HCEC 1CT (cell line): ENCODE measurements at regions not wholly inside any gene's neighbourhood (a gene's known extent, or its start where the extent isn't known, plus 50 kb on each side); places are given as distances from the start of the nearest gene placed in this dataset.
"Not testable (repeated sequence)": the region's sequence is repeated elsewhere in the genome, so short reads cannot be mapped to it uniquely, and the experiment has no call there.

ENCODE experiments used
- DNase-seq: peaks from one replicate; pipeline ENCODE4 v3.0.0-alpha.2; 2017

DNA sequence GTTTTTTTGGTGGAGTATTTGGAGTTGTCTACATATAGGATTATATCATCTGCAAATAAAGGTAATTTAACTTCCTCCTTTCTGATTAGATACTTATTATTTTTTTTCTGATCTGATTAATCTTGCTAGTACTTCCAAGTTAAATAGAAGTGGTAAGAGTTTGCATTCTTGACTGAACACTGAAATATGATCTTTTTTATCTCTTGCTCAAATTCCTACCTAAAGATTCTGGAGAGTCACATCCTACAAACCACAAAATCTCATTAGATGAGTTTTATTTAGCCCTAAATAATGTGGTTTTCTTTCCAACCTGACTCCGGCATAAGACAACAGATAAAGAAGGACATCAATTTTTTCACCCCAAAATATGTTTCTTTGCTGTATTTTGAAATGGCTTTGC, 977.9 kb upstream of the GBE1 start:
- DNase-seq: no peak

DNA sequence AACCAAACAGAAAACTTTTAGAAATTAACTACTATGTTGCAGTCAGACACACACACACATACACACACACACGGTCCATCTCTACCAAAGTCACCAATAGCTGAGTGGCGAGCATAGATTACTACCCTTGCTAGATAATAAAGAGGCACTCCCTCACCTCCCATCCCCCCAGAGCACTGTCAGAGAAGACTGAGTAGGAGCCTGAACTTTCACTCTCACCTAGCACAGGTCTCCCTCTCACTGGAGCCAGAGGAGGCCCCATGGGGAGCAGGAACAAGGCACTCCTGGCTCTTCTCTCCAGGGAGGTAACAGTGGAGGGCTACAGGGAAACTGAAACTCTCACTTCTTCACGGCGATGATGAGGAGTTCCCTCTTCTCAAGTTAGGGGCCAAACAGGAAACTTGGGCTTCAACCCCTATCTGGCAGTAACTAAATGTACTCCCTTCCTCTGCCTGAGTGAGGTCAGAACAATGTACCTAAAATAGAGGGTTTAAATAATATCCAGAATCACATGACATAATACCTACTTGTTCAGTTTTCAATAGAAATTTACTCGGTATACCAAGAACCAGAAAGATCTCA, 975.3 kb upstream of the GBE1 start:
- DNase-seq: no peak

DNA sequence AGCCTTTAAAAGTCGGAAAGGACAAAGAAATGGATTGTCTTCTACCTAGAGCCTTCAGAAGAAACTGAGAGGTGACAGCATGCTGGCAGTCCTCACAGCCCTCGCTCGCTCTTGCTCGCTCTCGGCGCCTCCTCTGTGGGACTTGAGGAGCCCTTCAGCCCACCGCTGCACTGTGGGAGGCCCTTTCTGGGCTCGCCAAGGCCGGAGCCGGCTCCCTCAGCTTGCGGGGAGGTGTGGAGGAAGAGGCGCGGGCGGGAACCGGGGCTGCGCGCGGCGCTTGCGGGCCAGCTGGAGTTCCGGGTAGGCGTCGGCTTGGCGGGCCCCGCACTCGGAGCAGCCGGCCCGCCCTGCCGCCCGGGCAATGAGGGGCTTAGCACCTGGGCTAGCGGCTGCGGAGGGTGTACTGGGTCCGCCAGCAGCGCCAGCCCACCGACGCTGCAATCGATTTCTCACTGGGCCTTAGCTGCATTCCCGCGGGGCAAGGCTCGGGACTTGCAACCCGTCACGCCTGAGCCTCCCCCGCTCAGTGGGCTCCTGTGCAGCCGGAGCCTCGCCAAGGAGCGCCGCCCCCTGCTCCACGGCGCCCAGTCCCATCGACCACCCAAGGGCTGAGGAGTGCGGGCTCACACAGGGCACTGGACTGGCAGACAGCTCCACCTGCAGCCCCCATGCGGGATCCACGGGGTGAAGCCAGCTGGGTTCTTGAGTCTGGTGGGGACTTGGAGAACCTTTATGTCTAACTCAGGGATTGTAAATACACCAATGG, 953.8 kb upstream of the GBE1 start:
- no peak for DNase-seq

DNA sequence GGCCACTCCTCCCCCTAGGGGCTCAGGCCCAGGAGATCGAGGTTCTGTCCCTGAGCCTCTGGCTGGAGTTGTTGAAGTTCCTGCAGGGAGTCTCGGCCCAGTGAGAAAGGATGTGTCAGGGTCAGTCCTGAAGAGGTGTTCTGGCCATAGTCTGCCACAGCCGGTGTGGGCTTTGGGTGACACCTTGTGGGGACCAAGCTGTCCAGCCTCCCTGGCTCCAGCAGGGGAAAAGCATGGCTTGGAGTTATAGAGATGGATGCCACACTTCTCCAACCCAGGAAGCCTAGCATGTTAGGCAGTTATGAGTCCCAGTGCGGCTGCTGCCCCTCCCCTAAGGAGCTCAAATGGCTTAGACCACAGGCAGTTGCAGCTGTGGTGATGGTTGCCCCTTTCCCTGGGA, 945.6 kb upstream of the GBE1 start:
- DNase-seq: no peak

DNA sequence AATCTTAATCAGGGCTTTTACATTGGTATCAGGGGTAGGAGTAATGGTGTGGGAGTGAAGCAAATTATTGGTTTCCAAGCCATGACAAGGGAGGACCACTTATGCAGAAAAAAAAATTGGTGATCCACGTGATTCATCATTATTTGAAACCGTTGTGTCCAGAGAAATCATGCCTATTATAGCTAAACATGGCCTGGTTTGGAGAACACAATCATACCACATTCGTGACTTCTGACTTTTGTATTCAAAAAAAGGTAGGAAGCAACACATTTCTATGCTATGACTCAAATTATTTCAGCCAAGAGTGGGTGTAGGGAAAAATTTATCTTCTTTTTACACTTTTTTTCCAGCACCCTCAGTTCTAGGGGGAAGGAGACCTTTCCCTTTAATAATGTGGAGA, 924.3 kb upstream of the GBE1 start:
- DNase-seq: no peak

DNA sequence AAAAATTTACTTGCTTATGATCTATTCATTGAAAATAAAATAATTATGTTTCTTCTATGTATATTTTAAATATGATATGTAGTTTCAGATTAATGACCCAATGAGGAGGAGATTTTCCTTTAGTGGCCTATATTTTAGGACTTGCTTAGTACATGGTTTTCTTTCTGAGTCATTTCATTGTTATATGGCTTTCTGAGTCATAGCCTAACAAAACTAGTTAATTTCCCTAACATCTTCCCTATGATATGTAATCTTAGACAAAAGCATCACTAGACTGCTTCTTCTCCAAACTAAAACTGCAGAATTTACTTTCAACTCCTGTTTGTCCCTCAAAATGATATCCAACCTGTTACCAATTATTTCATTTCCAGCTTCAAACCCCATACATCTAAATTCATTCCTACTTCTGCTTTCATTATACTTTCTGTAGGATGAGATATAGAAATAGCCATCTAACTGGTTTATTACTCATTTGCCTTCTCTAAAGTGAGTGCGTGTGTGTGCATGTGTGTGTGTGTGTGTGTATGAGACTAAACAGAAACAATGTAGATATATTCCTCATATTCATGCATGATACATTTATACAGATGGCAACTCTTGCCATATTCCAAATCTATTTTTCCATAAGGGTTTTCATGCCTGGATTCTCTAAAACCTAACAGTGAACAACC, 915.0 kb upstream of the GBE1 start:
- no peak for DNase-seq

DNA sequence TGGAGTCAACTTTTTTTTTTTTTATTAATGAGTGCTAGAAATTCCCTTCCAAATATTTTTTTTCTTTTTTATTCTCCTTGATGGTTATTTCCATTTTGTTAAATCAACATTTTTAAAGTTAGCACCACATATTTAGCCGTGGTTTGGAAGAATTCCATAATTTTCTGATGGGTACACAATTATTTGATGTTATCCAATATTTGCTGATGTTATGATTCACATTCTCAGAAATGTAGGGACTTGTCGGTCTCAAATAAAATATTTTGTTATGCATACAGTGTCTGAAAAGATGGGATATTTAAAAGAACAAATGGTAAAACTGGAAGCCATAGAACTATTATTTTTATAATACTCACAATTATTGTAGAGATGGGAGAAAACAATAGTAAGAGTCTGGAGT, 911.5 kb upstream of the GBE1 start:
- no peak for DNase-seq

DNA sequence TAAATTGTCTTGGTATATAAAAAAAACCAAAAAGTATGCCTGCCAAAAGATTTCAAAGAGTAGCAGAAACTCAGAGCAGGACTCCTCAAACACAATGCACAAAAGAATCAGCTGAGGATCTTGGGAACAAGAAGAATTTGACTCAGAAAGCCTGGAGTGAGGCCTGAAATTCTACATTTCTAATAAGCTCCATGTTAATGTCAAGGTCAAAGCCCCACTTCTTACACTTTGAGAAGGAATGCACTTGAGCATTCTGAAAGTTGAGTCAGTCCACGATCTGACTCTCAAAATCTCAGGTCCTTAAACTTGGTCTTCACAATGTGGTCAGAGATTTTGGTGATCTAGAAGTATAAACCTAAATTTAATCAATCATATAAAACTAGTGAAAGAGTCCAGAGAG, 910.0 kb upstream of the GBE1 start:
- DNase-seq: no peak

DNA sequence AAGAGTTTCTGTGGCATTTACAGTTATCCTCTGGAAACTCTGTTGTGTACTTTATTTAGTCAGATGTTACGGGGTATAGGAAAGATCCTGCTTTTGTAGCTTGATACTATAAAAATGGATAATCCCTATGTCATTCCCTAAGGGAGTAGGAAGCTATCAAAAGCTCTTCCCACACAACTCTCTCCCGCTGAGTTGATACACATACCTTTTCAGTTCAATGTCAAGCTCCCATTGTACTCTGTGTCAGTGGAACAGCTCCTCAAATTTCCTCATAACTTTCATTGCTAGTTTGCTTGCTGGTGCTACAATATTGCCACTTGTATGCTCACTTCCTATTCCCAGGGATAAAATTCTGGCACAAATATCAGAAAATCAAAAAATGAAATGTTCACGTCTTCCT, 893.3 kb upstream of the GBE1 start:
- DNase-seq: no peak

DNA sequence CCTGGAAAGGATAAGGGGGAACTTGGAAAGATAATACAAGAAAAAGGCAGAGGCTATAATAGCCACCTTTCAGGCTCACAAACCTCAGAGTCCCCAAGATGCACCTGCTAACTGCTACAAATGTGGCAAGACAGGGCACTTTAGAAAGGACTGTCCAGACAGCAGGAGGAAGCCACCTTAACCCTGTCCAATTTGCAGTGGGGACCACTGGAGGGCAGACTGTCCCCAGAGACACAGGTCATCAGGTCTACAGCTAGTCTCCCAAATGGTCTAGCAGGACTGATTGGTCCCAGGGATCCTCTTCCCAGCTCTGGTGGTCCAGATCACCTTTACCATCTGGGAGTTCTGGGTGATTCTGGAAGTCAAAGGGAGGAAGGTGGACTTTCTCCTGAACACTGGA, 882.5 kb upstream of the GBE1 start:
- no peak for DNase-seq

DNA sequence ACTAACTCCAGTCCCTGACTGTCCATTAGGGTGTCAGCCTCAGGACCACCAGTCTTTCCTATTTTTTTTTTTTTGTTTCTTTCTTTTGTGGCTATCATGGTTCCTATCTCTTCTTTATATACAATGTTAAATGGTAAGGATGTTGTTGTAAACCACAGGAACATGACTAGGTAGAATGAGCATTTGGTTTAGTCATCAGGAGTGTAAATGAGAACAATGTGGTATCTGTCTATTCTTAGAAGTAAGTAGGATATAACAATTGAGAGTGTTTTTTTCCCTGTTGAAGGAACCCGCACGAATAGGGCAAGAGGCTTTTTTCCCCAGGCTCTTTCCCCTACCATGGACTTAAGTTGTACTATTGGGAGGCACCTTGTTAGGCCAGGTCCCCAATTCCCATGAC, 880.3 kb upstream of the GBE1 start:
- no peak for DNase-seq

DNA sequence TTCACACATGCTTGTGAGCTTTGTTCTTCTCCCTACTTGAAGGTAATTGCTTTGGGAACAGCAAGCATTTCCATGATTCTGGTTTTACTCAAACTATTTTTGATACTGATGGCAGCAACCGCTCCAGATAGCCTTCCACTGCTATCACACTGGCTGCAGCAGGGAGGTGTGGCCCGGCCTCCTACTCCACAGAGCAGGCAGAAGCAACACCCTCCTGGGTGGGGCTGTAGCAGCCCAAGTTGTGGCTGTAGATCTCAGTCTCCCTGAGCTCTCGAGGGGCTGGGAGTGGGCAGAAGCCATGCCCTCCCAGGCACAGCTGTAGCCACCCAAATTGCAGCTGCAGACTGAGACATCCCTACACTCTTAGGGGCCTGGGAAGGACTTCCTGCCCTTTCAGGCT, 878.8 kb upstream of the GBE1 start:
- no peak for DNase-seq

DNA sequence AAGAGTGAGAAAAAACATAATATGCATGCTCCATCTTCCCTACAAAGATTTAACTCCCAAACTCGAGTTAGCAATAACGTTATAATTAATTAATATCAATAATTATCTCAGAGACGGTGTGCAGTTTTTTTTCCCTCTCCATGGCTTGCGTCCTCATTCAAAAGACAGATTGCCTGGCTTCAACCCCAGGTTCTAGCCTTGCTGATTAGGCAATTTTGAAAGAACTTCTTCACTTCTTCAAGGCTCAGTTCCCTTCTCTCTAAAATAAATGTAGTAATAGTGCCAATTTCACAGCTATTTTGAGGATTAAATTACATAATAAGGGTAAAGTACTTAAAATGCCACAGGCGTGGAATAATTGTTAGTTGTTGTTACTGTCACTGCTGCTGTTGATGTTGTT, 876.1 kb upstream of the GBE1 start:
- DNase-seq: no peak

DNA sequence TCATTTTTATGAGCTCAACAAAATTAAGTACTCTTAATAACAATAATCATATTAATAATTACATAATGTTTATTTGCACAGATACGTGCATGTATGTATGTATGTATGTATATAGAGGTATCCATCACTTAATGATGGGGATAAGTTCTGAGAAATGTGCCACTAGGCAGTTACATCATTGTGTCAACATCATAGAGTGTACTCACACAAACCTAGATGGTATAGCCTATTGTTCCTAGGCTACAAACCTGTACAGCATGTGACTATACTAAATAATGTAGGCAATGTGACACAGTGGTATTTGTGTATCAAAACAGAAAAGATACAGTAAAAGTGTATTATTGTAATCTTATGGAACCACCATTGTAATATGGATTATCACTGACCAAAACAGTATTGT, 874.7 kb upstream of the GBE1 start:
- no peak for DNase-seq

DNA sequence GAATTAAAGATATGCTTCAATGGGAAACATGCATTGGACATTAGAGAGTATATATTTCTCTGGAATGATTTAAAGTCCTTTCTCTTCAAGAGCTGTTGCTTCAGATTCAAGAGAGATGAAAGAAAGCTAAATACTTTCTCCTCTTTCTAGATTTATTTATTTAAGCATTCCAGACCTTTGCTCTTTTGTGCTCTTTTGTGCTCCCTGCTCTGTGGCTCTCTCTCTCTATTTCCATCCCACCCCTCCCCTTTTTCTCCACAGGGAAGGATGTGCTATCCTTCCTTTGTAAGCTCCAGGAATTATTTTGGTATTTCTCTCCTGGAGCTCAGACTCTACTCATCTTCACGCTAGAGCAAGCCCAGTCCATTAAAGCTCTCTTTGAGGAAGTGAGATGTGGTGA, 871.9 kb upstream of the GBE1 start:
- no peak for DNase-seq

DNA sequence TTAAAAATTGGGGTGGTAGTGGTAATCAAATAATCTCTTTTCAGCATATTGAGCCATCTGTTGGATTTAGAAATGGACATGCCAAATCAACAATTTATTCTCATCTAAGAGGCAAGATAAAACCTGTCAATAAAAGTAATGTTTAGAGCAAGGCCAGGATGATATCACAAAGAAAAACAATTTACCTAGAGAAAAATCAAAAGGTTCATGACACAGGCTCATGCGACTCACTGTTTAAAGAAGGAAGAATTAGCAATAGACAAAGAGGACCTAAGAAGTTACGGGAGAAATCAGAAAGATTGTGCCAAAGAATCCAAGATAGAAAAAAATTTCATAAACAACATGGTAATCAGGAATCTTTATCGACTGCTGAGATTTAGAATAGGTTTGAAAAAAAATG, 868.5 kb upstream of the GBE1 start:
- DNase-seq: no peak

DNA sequence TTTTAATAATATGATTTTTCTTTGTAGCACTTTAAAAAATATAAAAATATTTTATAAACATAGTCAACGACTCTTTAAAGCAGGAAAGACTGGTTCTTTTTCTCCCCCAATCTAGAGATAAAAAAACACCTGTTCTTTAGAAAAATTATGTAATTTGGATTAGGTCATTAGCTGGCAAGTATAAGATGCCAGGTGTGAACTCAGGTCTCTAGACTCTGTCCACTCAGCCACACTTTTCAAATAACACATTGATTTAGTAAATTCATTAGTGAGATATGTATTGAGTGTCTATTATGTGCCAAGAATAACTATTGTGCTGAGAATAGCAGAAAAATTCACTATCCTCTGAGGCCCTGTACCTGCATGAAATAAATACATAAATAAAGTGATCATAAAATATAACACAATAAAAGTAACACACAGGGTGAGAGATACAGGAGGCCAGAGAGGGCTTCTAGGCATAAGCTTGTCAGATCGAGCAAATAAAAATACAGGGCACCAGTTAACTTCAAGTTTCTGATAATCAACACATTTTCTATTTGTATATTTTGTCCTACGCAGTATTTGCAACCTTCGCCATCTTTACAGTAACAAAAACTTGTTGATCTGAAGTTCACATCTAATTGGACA, 867.1 kb upstream of the GBE1 start:
- DNase-seq: no peak

DNA sequence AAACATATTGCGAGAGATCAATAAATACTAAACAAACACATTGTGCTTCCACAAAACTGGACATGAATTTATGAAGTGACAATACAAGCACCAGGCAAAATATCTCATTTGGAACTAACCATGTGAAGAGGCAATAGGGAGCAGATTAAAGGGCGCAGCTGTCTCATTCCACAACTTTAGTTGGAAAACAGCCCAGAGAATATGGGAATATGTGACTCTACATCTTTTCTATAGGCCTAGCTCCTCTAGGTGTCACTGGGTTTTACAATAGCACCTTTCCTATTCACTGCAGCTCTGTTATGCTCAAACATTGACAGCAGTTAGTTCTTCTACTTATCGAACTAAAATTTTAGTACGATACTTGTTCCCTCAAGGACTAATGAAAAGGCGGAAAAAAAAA, 866.3 kb upstream of the GBE1 start:
- no peak for DNase-seq

DNA sequence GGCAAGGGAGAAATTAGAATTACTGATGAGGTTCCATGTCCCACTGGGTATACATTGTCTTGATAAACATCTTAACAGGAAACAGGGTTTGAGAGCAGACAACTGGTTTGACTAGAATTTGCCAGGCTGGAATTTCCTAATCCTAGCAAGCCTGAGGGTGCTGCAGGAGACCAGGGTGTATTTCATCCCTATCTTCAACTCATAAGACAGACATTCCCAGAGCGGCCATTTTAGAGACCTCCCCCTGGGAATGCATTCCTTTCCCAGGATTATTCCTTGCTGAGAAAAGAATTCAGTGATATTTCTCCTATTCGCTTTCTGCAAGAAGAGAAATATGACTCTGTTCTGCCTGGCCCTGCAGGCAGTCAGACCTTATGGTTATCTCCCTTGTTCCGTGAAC, 859.3 kb upstream of the GBE1 start:
- not testable (repeated sequence) for DNase-seq

DNA sequence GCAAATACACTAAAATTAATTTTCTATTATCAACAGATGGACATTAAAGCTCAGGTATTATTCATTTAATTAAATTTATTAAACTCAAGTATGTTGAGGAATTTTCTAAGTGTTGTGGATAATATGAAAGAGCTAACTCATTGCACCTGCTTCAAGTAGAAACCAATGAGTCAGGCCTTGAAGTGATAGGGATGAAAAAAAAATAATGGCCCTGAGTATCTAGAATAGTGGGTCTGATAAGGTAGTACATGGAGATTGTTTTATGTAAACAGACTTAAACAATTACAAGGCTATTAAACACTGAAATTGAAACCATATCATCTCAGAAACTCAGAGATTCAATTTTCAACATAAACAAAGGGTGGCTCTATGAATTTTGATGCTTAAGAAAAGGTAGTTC, 857.1 kb upstream of the GBE1 start:
- no peak for DNase-seq

DNA sequence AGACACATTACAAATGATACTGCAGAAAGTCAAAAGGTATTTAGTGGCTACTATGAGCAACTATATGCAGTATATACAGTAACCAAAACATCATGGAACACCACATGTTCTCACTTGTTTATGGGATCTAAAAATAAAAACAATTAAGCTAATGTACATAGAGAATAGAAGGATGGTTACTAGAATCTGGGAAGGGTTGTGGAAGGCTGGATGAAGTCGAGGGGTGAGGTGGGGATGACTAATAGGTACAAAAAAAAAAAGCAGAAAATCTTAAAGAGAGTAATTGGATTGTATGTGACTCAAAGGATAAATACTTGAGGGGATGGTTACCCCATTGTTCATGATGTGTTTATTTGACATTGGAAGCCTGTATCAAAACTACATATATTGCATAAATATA, 848.8 kb upstream of the GBE1 start:
- DNase-seq: no peak

DNA sequence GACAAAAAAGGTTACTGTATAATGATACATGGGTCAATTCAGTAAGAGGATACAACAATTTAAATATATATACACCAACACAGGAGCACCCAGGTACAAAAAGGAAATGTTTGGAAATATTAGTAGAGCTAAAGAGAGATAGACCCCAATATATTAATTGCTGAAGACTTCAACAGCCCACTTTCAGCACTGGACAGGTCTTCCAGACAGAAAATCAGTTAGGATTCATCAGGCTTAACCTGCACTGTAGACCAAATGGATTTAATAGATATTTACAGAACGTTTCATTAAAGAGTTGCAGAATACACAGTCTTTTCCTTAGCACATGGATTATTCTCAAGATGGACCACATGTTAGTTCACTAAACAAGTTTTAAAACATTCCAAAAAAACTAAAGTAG, 845.9 kb upstream of the GBE1 start:
- no peak for DNase-seq

DNA sequence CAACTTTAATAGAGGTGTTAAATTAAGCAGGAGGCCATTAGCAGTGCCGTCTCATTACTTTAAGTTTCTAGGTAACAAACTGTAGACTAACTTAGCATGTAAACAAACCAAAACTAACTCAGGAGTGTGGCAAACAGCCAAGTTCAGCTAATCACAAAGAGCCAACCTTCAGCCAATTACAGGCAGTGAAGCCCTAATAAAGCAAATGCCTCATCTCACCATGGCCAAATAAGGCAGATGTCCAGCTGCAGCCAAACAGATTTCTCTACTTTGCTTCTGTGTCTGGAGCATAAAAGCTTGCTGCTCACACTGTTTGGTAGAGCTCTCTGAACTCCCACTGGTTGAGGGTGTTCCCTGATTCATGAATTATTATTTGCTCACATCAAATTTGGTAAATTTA, 835.4 kb upstream of the GBE1 start:
- DNase-seq: no peak

DNA sequence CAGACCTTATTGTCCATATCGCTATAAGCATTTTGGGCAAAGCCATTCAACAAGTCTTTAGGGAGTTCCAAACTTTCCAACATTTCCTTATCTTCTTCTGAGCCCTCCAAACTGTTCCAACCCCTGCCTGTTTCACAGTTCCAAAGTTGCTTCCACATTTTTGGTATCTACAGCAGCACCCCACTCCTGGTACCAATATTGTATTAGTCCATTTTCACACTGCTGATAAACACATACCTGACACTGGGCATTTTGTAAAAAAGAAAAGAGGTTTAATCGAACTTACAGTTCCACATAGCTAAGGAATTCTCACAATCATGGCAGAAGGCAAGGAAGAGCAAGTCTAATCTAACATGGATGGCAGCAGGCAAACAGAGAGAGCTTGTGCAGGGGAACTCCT, 834.1 kb upstream of the GBE1 start:
- no peak for DNase-seq
